22Rv1 (cell line): ENCODE measurements at regions not wholly inside any gene's neighbourhood (a gene's known extent, or its start where the extent isn't known, plus 50 kb on each side); places are given as distances from the start of the nearest gene placed in this dataset.

Experiments used
- ZFX ChIP-seq: fragments of 450-650 bp; IDR thresholded peaks from 2 replicates; pipeline ENCODE4 v1.6.1; 2017; ENCODE audit warnings: antibody characterized with exemption, borderline replicate concordance
- TF ChIP-seq, protein P1 (sequence below): fragments of 450-650 bp; IDR thresholded peaks from 2 replicates; pipeline ENCODE4 v1.5.1; 2017; ENCODE audit warnings: mild to moderate bottlenecking

DNA sequence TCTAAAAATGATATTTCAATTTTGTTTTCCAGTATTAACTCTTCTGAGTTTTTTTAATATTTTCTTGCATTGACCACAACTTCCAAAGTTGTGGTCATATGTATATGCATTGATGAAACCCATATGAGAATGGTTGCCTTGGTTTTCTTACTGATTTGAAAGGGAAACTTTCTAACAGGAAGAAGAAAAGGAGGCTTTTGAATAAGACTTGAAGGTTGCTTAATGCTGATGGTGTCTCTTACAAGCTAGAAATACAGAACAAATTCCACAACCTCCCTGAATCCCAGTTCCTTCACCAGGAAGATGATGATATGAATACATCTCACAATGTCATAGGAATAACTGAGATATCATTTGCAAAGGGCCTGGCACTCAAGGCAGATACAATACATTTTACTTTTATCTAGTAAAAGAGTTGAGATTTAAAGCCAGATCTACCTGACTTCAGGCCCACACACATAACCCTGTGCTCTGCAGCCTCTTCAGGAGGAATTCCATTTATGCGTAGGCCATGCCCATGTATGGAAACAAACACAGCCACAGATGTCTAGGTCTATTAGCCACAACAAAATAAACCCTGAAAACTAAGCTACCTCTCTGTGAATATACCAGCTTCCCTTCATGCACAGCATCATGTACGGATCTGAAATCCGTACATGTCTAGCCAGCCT is 165.4 kb upstream of the PLEKHG7 start:
- TF ChIP-seq, protein P1, sequence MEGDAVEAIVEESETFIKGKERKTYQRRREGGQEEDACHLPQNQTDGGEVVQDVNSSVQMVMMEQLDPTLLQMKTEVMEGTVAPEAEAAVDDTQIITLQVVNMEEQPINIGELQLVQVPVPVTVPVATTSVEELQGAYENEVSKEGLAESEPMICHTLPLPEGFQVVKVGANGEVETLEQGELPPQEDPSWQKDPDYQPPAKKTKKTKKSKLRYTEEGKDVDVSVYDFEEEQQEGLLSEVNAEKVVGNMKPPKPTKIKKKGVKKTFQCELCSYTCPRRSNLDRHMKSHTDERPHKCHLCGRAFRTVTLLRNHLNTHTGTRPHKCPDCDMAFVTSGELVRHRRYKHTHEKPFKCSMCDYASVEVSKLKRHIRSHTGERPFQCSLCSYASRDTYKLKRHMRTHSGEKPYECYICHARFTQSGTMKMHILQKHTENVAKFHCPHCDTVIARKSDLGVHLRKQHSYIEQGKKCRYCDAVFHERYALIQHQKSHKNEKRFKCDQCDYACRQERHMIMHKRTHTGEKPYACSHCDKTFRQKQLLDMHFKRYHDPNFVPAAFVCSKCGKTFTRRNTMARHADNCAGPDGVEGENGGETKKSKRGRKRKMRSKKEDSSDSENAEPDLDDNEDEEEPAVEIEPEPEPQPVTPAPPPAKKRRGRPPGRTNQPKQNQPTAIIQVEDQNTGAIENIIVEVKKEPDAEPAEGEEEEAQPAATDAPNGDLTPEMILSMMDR, result no peak
- no peak for TF ChIP-seq ZFX
